Peyer's patch (tissue), 4 donors: ENCODE measurements at regions not wholly inside any gene's neighbourhood (a gene's known extent, or its start where the extent isn't known, plus 50 kb on each side); places are given as distances from the start of the nearest gene placed in this dataset.

Experiments
- DNase-seq, 3 donors: peaks; one replicate each; pipeline ENCODE4 v3.0.0-alpha.2; 2017 to 2019
- H3K27ac ChIP-seq, 4 donors: fragments of 200-600 bp; sonication (generic); one replicate each; pipeline ENCODE4 v1.5.1; 2016 to 2019
- H3K27me3 ChIP-seq, 2 donors: fragments of 200-600 bp; sonication (generic); one replicate each; pipeline ENCODE4 v1.5.1; 2019
- H3K36me3 ChIP-seq, 3 donors: fragments of 200-600 bp; sonication (generic); one replicate each; pipeline ENCODE4 v1.5.1; 2016 to 2019
- H3K4me1 ChIP-seq, 4 donors: fragments of 200-600 bp; sonication (generic); one replicate each; pipeline ENCODE4 v1.5.1; 2016 to 2019
- H3K4me3 ChIP-seq, 4 donors: fragments of 200-600 bp; sonication (generic); 1 replicate in 3 of 4; 2 replicates in 1 of 4; pipeline ENCODE4 v1.5.1; 2016 to 2019; ENCODE audit warnings: mild to moderate bottlenecking in 1 of 4
- H3K9me3 ChIP-seq, 4 donors: fragments of 200-600 bp; sonication (generic); one replicate each; pipeline ENCODE4 v1.5.1; 2016 to 2019; ENCODE audit warnings: mild to moderate bottlenecking in 1 of 4
- POLR2A ChIP-seq, 2 donors: fragments of 450-650 bp; IDR thresholded peaks; one replicate each; pipeline ENCODE4 v1.5.1; 2017; ENCODE audit warnings: antibody characterized with exemption in 2 of 2, mild to moderate bottlenecking in 2 of 2, moderate library complexity in 2 of 2
- TF ChIP-seq, protein P1 (sequence below), 6 experiments: fragments of 450-650 bp in 4 of 6; fragments of 200-600 bp in 2 of 6; sonication (generic) in 1 of 6; IDR thresholded peaks; one replicate each; pipeline ENCODE4 v1.5.1; 2017 to 2019; ENCODE audit warnings: antibody characterized with exemption in 6 of 6, mild to moderate bottlenecking in 3 of 6, moderate library complexity in 1 of 6

DNA sequence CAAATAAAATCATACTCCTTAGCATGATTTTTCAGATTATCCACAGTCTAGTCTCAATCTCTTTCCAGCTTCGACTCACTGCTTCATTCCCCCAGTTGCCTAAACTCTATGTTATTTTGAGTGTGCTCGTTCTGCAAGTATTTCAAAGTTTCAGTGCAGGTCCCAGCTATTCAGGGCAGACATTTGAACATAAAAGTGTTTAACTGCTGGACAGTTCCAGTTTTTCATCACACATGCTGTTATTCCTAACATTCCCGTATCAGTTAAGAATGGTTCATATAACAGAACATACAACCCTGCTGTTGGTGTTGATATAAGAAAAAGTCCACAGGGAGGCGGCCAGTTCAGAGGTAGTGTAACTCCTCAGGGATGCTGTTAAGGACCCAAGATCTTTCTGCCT is 113.3 kb downstream of the SLIT2 start:
- DNase-seq: no peak
- TF ChIP-seq, protein P1, sequence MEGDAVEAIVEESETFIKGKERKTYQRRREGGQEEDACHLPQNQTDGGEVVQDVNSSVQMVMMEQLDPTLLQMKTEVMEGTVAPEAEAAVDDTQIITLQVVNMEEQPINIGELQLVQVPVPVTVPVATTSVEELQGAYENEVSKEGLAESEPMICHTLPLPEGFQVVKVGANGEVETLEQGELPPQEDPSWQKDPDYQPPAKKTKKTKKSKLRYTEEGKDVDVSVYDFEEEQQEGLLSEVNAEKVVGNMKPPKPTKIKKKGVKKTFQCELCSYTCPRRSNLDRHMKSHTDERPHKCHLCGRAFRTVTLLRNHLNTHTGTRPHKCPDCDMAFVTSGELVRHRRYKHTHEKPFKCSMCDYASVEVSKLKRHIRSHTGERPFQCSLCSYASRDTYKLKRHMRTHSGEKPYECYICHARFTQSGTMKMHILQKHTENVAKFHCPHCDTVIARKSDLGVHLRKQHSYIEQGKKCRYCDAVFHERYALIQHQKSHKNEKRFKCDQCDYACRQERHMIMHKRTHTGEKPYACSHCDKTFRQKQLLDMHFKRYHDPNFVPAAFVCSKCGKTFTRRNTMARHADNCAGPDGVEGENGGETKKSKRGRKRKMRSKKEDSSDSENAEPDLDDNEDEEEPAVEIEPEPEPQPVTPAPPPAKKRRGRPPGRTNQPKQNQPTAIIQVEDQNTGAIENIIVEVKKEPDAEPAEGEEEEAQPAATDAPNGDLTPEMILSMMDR (IDR thresholded peaks at IDR 0.05): no peak
- TF ChIP-seq POLR2A (IDR thresholded peaks at IDR 0.05): no peak
- Histone ChIP-seq H3K27ac (no peak overlapping the region), H3K4me1 (no peaks in the 10 kb centered on the region), H3K4me3 (no peak overlapping the region), H3K36me3 (no peaks in the 10 kb centered on the region), H3K9me3 (no peaks in the 10 kb centered on the region), H3K27me3 (no peaks in the 10 kb centered on the region)

DNA sequence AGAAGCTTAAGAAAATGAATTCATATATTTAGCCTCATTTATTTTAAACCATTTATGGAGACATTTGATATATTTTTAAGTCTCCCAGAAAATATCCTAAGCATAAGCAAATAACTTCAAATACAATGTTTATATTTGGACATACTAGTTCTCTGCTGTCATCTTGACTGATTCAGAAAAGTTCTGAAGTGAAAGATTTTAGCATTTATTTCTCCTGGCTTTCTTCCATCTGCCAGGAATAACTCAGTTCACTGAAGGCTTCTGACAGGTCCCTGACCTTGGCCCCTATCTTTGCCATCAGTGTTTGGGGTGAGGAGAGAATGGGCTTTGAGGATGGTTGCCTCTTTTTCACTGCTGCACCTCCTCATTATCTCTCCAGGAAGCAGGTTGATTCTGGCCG is 115.7 kb downstream of the SLIT2 start:
- Histone ChIP-seq H3K4me3 (no peak overlapping the region), H3K27ac (no peak overlapping the region), H3K9me3 (no peaks in the 10 kb centered on the region), H3K4me1 (no peaks in the 10 kb centered on the region), H3K36me3 (no peaks in the 10 kb centered on the region), H3K27me3 (no peaks in the 10 kb centered on the region)
- TF ChIP-seq, protein P1 (IDR thresholded peaks at IDR 0.05): no peak
- no peak for TF ChIP-seq POLR2A (IDR thresholded peaks at IDR 0.05)
- DNase-seq: no peak

DNA sequence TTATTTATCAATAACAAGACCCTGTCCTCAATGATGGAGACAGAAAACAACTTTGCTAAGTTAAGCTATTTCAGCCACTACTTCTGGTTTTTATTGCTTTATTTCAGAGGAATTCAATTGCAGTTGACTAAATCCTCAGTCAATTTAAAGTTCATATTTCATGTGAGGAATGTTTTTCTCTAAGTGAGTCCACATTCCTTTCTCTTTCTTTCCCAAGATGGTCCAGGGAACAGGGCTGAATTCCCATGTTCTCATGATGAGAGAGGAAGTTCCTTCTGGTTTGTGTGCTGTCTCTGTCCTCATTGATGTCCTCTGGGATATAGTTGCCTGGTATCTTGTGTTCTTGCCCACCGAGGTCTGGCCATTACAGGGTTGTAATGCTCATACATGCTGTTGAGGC is 117.2 kb downstream of the SLIT2 start:
- Histone ChIP-seq H3K4me1 (no peaks in the 10 kb centered on the region), H3K27ac (no peak overlapping the region), H3K27me3 (no peaks in the 10 kb centered on the region), H3K36me3 (no peaks in the 10 kb centered on the region), H3K9me3 (no peaks in the 10 kb centered on the region), H3K4me3 (no peak overlapping the region)
- no peak for DNase-seq
- TF ChIP-seq, protein P1 (IDR thresholded peaks at IDR 0.05): no peak
- TF ChIP-seq POLR2A (IDR thresholded peaks at IDR 0.05): no peak

DNA sequence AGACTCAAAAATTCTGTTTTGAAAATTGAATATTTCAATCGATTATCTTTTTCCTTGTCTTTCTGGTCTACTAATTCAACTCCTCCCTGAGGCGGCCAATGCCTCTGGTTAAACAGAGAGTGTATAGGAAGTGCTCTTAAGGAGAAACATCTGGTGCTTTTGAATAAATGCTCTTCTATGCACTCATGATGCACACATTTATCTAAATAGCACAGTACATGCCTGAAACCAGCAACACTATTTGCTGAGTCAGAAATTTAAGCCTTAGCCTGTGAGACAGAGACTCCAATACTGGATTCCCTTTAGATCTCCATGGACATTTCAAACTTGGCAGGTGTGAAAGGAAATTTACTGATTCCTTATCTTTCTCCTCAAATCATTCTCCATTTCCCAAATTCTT is 118.6 kb downstream of the SLIT2 start:
- DNase-seq: no peak
- no peaks in the 10 kb centered on the region for H3K36me3 ChIP-seq
- no peak for TF ChIP-seq POLR2A (IDR thresholded peaks at IDR 0.05)
- TF ChIP-seq, protein P1 (IDR thresholded peaks at IDR 0.05): no peak

DNA sequence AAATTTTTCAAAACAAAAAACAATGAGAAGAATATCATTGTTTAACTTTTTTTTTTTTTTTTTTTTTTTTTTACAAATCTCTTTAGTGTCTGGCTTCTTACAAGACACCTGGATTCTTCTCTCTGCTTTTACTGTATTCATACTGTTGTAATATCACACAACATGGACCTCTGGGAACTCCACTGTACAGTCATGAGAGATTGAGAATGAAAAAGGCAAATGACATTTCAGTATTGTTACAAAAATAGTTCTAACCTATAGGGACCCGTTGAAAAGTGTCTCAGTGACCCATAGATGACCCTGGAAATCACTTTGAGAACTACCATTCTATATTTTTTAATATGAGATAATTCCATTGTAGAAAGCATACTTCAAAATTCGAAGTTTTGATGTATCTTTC is 124.4 kb downstream of the SLIT2 start:
- Histone ChIP-seq H3K27ac (no peak overlapping the region), H3K36me3 (no peaks in the 10 kb centered on the region), H3K9me3 (no peaks in the 10 kb centered on the region), H3K27me3 (no peaks in the 10 kb centered on the region), H3K4me3 (no peak overlapping the region), H3K4me1 (no peaks in the 10 kb centered on the region)
- no peak for DNase-seq
- TF ChIP-seq, protein P1 (IDR thresholded peaks at IDR 0.05): no peak
- no peak for TF ChIP-seq POLR2A (IDR thresholded peaks at IDR 0.05)

More for the DNA sequence above, 118.6 kb downstream of the SLIT2 start:
- no peak overlapping the region for H3K4me3 ChIP-seq
- no peaks in the 10 kb centered on the region for H3K4me1 ChIP-seq
- H3K9me3 ChIP-seq: no peaks in the 10 kb centered on the region
- H3K27me3 ChIP-seq: no peaks in the 10 kb centered on the region
- H3K27ac ChIP-seq: no peak overlapping the region

DNA sequence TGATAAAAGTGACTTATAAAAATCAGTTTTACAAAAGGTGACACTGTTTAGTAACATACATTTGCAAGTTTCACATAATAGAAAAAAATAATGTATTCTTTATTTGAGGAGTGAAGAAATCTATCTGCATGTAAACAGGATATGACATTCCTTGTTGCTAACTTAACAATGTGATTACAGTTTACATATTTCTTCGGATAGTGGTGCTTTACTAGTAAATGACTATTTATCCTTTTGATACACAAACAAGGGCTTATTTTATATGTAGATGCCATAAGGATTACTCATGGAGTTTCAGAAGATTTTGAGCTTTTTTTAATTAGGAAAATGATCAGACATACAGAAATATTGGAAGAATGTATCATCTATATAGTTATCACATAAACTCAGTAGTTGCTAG is 126.5 kb downstream of the SLIT2 start:
- H3K27me3 ChIP-seq: no peaks in the 10 kb centered on the region
- DNase-seq: no peak
- no peak for TF ChIP-seq POLR2A (IDR thresholded peaks at IDR 0.05)
- no peaks in the 10 kb centered on the region for H3K4me1 ChIP-seq
- H3K27ac ChIP-seq: no peak overlapping the region
- no peaks in the 10 kb centered on the region for H3K9me3 ChIP-seq
- H3K36me3 ChIP-seq: no peaks in the 10 kb centered on the region
- no peak overlapping the region for H3K4me3 ChIP-seq
